ENCODE measurements at regions not wholly inside any gene's neighbourhood (a gene's known extent, or its start where the extent isn't known, plus 50 kb on each side); places are given as distances from the start of the nearest gene placed in this dataset.
"Not testable (repeated sequence)": the region's sequence is repeated elsewhere in the genome, so short reads cannot be mapped to it uniquely, and the experiment has no call there.

GRCh38 chr10:27379041-27379440 is 125.1 kb upstream of the RAB18 start:
- not testable (repeated sequence) for TF ChIP-seq CTCF (IDR thresholded peaks at IDR 0.05); POLR2AphosphoS5 (IDR thresholded peaks at IDR 0.05; ENCODE audit: low read depth, low read length); TCF7L2 (IDR thresholded peaks at IDR 0.05; ENCODE audit: low read depth, low read length); SIN3A (IDR thresholded peaks at IDR 0.05; ENCODE audit: borderline replicate concordance, insufficient read depth, low read depth, low read length); REST (IDR thresholded peaks at IDR 0.05; ENCODE audit: insufficient read depth in 1 of 2, low read depth in 2 of 2, low read length in 1 of 2)
